GM06990 (cell line): ENCODE measurements at regions not wholly inside any gene's neighbourhood (a gene's known extent, or its start where the extent isn't known, plus 50 kb on each side); places are given as distances from the start of the nearest gene placed in this dataset.

Experiments used
- DNase-seq: peaks from one replicate; pipeline ENCODE4 v3.0.0-alpha.2; 2011; ENCODE audit not compliant: insufficient read length; ENCODE audit errors: extremely low read depth
- H3K27me3 ChIP-seq: replicated peaks from 2 replicates; pipeline ENCODE4 v1.6.0; 2011; ENCODE audit warnings: low read length; ENCODE audit not compliant: control insufficient read depth, insufficient read depth
- H3K36me3 ChIP-seq: 2 replicates; pipeline ENCODE4 v1.5.1; 2011; ENCODE audit warnings: low read length; ENCODE audit not compliant: control insufficient read depth, insufficient read depth
- H3K4me3 ChIP-seq: replicated peaks from 2 replicates; pipeline ENCODE4 v1.5.1; 2011; ENCODE audit warnings: low read depth, mild to moderate bottlenecking, control low read depth, low read length
- CTCF ChIP-seq: IDR thresholded peaks from 2 replicates; pipeline ENCODE4 v1.5.1; 2011; ENCODE audit warnings: low read length, control low read depth, mild to moderate bottlenecking, inconsistent platforms; ENCODE audit not compliant: insufficient read depth, poor library complexity, severe bottlenecking

DNA sequence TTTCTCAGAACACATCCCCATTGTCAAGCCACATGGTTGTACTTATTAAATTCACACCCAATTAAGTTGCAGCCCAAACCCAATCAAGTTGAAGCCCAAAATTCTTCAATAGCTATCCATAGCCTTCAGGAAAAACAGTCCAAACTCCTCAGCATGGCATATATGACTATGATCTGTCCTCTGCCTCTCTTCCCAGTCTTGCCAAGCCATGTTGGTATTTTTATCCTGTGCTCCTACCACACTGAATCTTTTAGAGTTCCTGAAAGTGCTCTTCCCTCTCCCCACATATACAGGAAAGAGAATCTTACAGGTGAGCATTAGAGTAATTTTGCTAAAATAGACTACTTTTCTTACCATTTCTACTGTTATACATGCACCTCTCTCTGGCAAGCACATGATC is 834.9 kb downstream of the RPS29 start:
- no peak for DNase-seq
- Histone ChIP-seq H3K27me3 (no peaks in the 10 kb centered on the region), H3K4me3 (no peak overlapping the region), H3K36me3 (no peaks in the 10 kb centered on the region)
- no peak for TF ChIP-seq CTCF

DNA sequence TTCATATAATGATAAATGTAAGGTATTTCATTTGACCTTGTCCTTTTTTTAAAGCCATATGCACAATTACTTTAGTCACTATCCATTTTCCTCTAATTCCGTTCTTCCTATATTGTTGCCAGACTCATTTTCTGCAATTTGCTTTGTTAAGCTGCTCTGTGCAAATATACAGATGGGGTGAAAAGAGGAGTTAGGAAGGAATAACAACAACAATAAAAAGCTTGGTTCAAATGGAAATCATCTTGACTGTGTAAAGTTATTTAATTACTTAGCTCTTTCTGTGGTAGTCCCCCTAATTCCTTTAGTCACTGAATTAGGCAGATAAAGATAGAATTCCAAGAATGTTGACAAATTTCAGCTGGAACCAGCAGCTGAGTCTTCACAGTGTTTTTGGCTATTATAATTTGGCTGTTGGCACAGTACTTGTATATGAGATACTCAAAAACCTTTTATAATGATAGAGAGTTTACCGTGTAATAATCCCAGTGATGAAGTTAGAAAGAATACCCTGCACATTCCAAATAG is 838.0 kb downstream of the RPS29 start:
- no peaks in the 10 kb centered on the region for H3K27me3 ChIP-seq
- no peak for TF ChIP-seq CTCF
- no peak overlapping the region for H3K4me3 ChIP-seq
- H3K36me3 ChIP-seq = no peaks in the 10 kb centered on the region
- no peak for DNase-seq

DNA sequence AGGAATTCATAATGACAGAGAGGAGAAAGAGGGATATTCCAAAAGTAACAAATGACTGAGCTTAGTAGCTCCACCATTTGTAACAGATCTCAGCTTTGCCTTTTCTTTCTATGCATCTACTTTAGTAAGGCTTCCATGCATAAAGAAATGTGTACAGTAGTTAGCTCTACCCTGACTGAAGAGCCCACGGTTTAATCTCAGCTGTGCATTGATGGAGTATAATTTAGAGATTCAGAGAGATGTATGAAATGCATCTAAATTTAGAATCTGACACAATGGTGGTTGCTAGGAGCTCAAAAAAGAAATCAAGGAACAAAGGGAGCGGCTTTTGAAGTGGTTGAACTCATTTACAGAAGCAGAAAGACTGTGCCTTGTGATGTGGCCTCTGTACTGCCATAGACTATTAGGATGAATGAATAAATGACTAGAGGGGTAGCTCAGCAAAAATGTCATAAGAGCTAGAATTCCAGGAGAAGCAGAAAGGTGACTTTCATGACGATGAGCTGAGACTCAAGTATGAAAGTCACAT is 838.6 kb downstream of the RPS29 start:
- no peaks in the 10 kb centered on the region for H3K36me3 ChIP-seq
- DNase-seq = no peak
- no peak for TF ChIP-seq CTCF
- H3K4me3 ChIP-seq = no peak overlapping the region
- no peaks in the 10 kb centered on the region for H3K27me3 ChIP-seq

GRCh38 chr14:48744202-48744601 is 842.0 kb downstream of the RPS29 start:
- TF ChIP-seq CTCF = no peak
- Histone ChIP-seq H3K4me3 (no peak overlapping the region), H3K27me3 (no peaks in the 10 kb centered on the region), H3K36me3 (no peaks in the 10 kb centered on the region)
- no peak for DNase-seq

DNA sequence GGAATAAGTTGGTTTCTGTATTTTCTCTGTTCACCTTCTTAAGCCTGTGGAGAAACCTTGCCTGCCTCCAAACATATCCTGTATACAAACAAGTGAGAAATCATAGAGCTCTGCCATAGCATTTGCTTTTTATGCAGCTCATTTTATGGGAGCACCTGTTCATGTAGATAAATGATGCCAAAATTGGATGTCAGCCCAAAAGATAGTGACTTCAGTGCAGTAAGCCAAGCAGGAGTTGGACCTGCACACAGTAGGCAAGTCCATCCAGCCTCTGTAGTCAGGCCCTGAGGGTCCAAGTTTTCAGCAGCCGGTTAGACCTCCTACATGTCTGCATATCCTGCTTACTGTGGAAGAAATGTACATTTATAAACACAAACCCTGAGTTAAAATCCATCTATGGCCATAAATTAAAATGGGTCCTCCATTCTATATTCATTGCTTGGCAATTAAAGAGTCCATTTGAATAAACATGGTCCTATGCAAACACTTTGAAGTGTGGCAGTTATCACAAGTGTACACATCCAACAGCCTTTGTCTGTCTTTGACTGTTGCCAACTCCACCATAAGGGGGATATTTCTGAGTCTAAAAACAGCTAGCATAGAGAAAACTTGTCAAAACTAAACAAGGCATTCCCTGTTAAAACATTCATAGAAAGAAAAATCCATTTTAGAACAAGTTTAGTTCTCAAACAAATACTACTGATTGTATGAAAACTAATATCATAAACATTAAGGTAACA is 847.8 kb downstream of the RPS29 start:
- Histone ChIP-seq H3K27me3 (no peaks in the 10 kb centered on the region), H3K36me3 (no peaks in the 10 kb centered on the region), H3K4me3 (no peak overlapping the region)
- DNase-seq = no peak
- TF ChIP-seq CTCF = no peak

DNA sequence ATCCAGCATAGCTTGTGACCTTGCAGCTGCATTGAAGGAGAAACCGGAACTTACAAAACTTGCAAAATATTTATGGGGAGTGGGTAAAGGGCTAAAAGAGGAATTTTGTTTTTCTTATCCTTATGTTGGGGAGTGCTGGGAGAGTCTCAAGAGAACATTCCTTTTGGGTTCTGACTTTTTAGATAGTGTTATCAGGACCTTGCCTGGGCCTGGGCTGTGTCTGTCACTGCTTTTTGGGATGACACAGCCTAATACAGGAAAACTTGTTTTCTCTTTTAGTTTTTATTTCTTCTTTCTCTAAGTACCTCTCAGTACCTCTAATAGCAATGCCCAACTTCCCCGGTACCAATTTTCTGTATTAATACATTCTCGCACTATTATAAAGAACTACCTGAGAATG is 850.6 kb downstream of the RPS29 start:
- no peak for TF ChIP-seq CTCF
- Histone ChIP-seq H3K36me3 (no peaks in the 10 kb centered on the region), H3K4me3 (no peak overlapping the region), H3K27me3 (no peaks in the 10 kb centered on the region)
- DNase-seq = no peak
